Naive B cell (primary cell): ENCODE measurements at regions not wholly inside any gene's neighbourhood (a gene's known extent, or its start where the extent isn't known, plus 50 kb on each side); places are given as distances from the start of the nearest gene placed in this dataset.
A peak's percentile ranks its signal among the peaks of the same experiment; 100 is the strongest.

ENCODE experiments used
- ATAC-seq, 2 donors: fragments of 150-1000 bp; cut with Tn5 transposase; 2 replicates each; pipeline ENCODE4 v1.10.0; 2021; ENCODE audit warnings: low read depth in 2 of 2, mild to moderate bottlenecking in 2 of 2, moderate library complexity in 2 of 2
- DNase-seq: peaks from one replicate; pipeline ENCODE4 v3.0.0; 2022
- H3K27ac Mint-ChIP-seq, 6 donors: one replicate each; pipeline ENCODE4 v1.8.0; 2020 to 2022; ENCODE audit warnings: mild to moderate bottlenecking in 6 of 6, mixed read lengths in 6 of 6, moderate library complexity in 5 of 6, inconsistent platforms in 2 of 6
- H3K27me3 Mint-ChIP-seq, 3 donors: one replicate each; pipeline ENCODE4 v1.8.0; 2021 to 2022; ENCODE audit warnings: mixed read lengths in 3 of 3, mild to moderate bottlenecking in 1 of 3
- H3K36me3 Mint-ChIP-seq, 2 donors: one replicate each; pipeline ENCODE4 v1.8.0; 2020 to 2022; ENCODE audit warnings: mixed read lengths in 2 of 2, inconsistent platforms in 1 of 2, mild to moderate bottlenecking in 1 of 2
- H3K4me1 Mint-ChIP-seq, 3 donors: one replicate each; pipeline ENCODE4 v1.8.0; 2020 to 2022; ENCODE audit warnings: mixed read lengths in 3 of 3, inconsistent platforms in 1 of 3, mild to moderate bottlenecking in 1 of 3, moderate library complexity in 1 of 3
- H3K4me3 Mint-ChIP-seq, 8 donors: one replicate each; pipeline ENCODE4 v1.8.0; 2020 to 2022; ENCODE audit warnings: mild to moderate bottlenecking in 8 of 8, mixed read lengths in 8 of 8, moderate library complexity in 8 of 8, inconsistent platforms in 2 of 8
- H3K9me3 Mint-ChIP-seq, 7 donors: one replicate each; pipeline ENCODE4 v1.8.0; 2020 to 2022; ENCODE audit warnings: mixed read lengths in 7 of 7, mild to moderate bottlenecking in 5 of 7, inconsistent platforms in 2 of 7, moderate library complexity in 1 of 7

GRCh38 chr2:158732573-158733429, 62.3 kb upstream of the DAPL1 start:
- Mint-ChIP-seq H3K4me1 (no peaks in the 10 kb centered on the region), H3K36me3 (no peaks in the 10 kb centered on the region), H3K27ac (no peak overlapping the region), H3K9me3 (no peaks in the 10 kb centered on the region), H3K4me3 (no peak overlapping the region), H3K27me3 (peaks cover 0 to 11% (median 4%) of the 10 kb centered on the region in 3 donors)
- DNase-seq (no peak), ATAC-seq (no peak)

- Mint-ChIP-seq H3K27ac (no peak overlapping the region), H3K9me3 (no peaks in the 10 kb centered on the region), H3K4me3 (no peak overlapping the region), H3K4me1 (no peaks in the 10 kb centered on the region), H3K36me3 (no peaks in the 10 kb centered on the region), H3K27me3 (peaks cover 0 to 11% (median 4%) of the 10 kb centered on the region in 3 donors)
- no peak for ATAC-seq
- no peak for DNase-seq
Observed at GRCh38 chr2:158733430-158733755, 61.7 kb upstream of the DAPL1 start.

- DNase-seq (no peak), ATAC-seq (no peak)
- peaks cover 0 to 11% (median 4%) of the 10 kb centered on the region in 3 donors for H3K27me3 Mint-ChIP-seq
- no peaks in the 10 kb centered on the region for H3K9me3 Mint-ChIP-seq
- H3K4me1 Mint-ChIP-seq: no peaks in the 10 kb centered on the region
- no peaks in the 10 kb centered on the region for H3K36me3 Mint-ChIP-seq
- no peak overlapping the region for H3K27ac Mint-ChIP-seq
- H3K4me3 Mint-ChIP-seq: no peak overlapping the region
Observed at GRCh38 chr2:158734442-158734841, 60.7 kb upstream of the DAPL1 start.

- H3K4me1 Mint-ChIP-seq: no peaks in the 10 kb centered on the region
- H3K36me3 Mint-ChIP-seq: no peaks in the 10 kb centered on the region
- DNase-seq (no peak), ATAC-seq (no peak)
- H3K27ac Mint-ChIP-seq: peak overlapping the region in 1 of 6 donors; percentile 4
- peaks cover 0 to 11% (median 4%) of the 10 kb centered on the region in 3 donors for H3K27me3 Mint-ChIP-seq
- no peaks in the 10 kb centered on the region for H3K9me3 Mint-ChIP-seq
- H3K4me3 Mint-ChIP-seq: no peak overlapping the region
Observed at GRCh38 chr2:158735822-158736580, 59.1 kb upstream of the DAPL1 start.

- no peaks in the 10 kb centered on the region for H3K9me3 Mint-ChIP-seq
- no peaks in the 10 kb centered on the region for H3K36me3 Mint-ChIP-seq
- DNase-seq (no peak), ATAC-seq (no peak)
- no peaks in the 10 kb centered on the region for H3K4me1 Mint-ChIP-seq
- H3K27me3 Mint-ChIP-seq: peaks cover 0 to 7% (median 4%) of the 10 kb centered on the region in 3 donors
- H3K27ac Mint-ChIP-seq: no peak overlapping the region
- no peak overlapping the region for H3K4me3 Mint-ChIP-seq
Observed at GRCh38 chr2:158738363-158738762, 56.8 kb upstream of the DAPL1 start.

GRCh38 chr2:158740127-158740526, 55.0 kb upstream of the DAPL1 start:
- ATAC-seq (no peak), DNase-seq (no peak)
- no peaks in the 10 kb centered on the region for H3K9me3 Mint-ChIP-seq
- no peak overlapping the region for H3K27ac Mint-ChIP-seq
- H3K27me3 Mint-ChIP-seq: peaks cover 0 to 9% (median 5%) of the 10 kb centered on the region in 3 donors
- peaks cover 0 to 4% (median 3%) of the 10 kb centered on the region in 3 donors for H3K4me1 Mint-ChIP-seq
- H3K4me3 Mint-ChIP-seq: no peak overlapping the region
- H3K36me3 Mint-ChIP-seq: no peaks in the 10 kb centered on the region

- no peaks in the 10 kb centered on the region for H3K9me3 Mint-ChIP-seq
- H3K4me1 Mint-ChIP-seq: peaks cover 0 to 4% (median 3%) of the 10 kb centered on the region in 3 donors
Observed at GRCh38 chr2:158740621-158741020, 54.5 kb upstream of the DAPL1 start.

GRCh38 chr2:158741625-158742024, 53.5 kb upstream of the DAPL1 start:
- H3K27ac Mint-ChIP-seq: no peak overlapping the region
- DNase-seq (no peak), ATAC-seq (no peak)
- no peak overlapping the region for H3K4me3 Mint-ChIP-seq
- no peaks in the 10 kb centered on the region for H3K36me3 Mint-ChIP-seq
- H3K4me1 Mint-ChIP-seq: peaks cover 0 to 4% (median 3%) of the 10 kb centered on the region in 3 donors
- peaks cover 9 to 19% (median 14%) of the 10 kb centered on the region in 3 donors for H3K27me3 Mint-ChIP-seq
- H3K9me3 Mint-ChIP-seq: no peaks in the 10 kb centered on the region

More at GRCh38 chr2:158740621-158741020, 54.5 kb upstream of the DAPL1 start:
- H3K27ac Mint-ChIP-seq: no peak overlapping the region
- ATAC-seq: no peak
- H3K27me3 Mint-ChIP-seq: peaks cover 4 to 10% (median 9%) of the 10 kb centered on the region in 3 donors
- H3K4me3 Mint-ChIP-seq: no peak overlapping the region
- no peak for DNase-seq
- no peaks in the 10 kb centered on the region for H3K36me3 Mint-ChIP-seq

- Mint-ChIP-seq H3K36me3 (no peaks in the 10 kb centered on the region), H3K27me3 (peaks cover 9 to 23% (median 21%) of the 10 kb centered on the region in 3 donors), H3K4me3 (no peak overlapping the region), H3K27ac (no peak overlapping the region), H3K4me1 (peaks cover 0 to 4% (median 3%) of the 10 kb centered on the region in 3 donors), H3K9me3 (no peaks in the 10 kb centered on the region)
- no peak for ATAC-seq
- DNase-seq: no peak
Observed at GRCh38 chr2:158742536-158742935, 52.6 kb upstream of the DAPL1 start.

GRCh38 chr2:158743466-158743865, 51.7 kb upstream of the DAPL1 start:
- H3K4me1 Mint-ChIP-seq: peaks cover 0 to 4% (median 3%) of the 10 kb centered on the region in 3 donors
- H3K27ac Mint-ChIP-seq: no peak overlapping the region
- DNase-seq (no peak), ATAC-seq (no peak)
- no peaks in the 10 kb centered on the region for H3K36me3 Mint-ChIP-seq
- H3K9me3 Mint-ChIP-seq: no peaks in the 10 kb centered on the region
- no peak overlapping the region for H3K4me3 Mint-ChIP-seq
- peaks cover 9 to 23% (median 22%) of the 10 kb centered on the region in 3 donors for H3K27me3 Mint-ChIP-seq

GRCh38 chr2:158743879-158744278, 51.2 kb upstream of the DAPL1 start:
- Mint-ChIP-seq H3K9me3 (no peaks in the 10 kb centered on the region), H3K4me3 (peak overlapping the region in 1 of 8 donors; percentile 14), H3K36me3 (no peaks in the 10 kb centered on the region), H3K27me3 (peaks cover 9 to 25% (median 22%) of the 10 kb centered on the region in 3 donors), H3K4me1 (peaks cover 0 to 4% (median 3%) of the 10 kb centered on the region in 3 donors), H3K27ac (no peak overlapping the region)
- DNase-seq: no peak
- no peak for ATAC-seq

GRCh38 chr2:158745067-158745865, 49.9 kb upstream of the DAPL1 start:
- no peaks in the 10 kb centered on the region for H3K36me3 Mint-ChIP-seq
- peaks cover 9 to 29% (median 28%) of the 10 kb centered on the region in 3 donors for H3K27me3 Mint-ChIP-seq
- ATAC-seq (peak; percentile 27 to 40), DNase-seq (peak; percentile 9)
- peak overlapping the region in 1 of 6 donors; percentile 35 for H3K27ac Mint-ChIP-seq
- no peaks in the 10 kb centered on the region for H3K9me3 Mint-ChIP-seq
- H3K4me1 Mint-ChIP-seq: peaks cover 0 to 4% (median 3%) of the 10 kb centered on the region in 3 donors
- no peak overlapping the region for H3K4me3 Mint-ChIP-seq
